GM12878 (cell line): ENCODE measurements at regions not wholly inside any gene's neighbourhood (a gene's known extent, or its start where the extent isn't known, plus 50 kb on each side); places are given as distances from the start of the nearest gene placed in this dataset.

Source experiments
- ATAC-seq: fragments of 200-7000 bp; cut with Tn5 transposase; 3 replicates; pipeline ENCODE4 v1.9.1; 2020; ENCODE audit warnings: mild to moderate bottlenecking, moderate library complexity
- BruUV-seq: library from RNA; stranded (reverse); fragments of 400-500 nt; replicated peaks from 2 replicates; lab custom pipeline; 2021; lab: Mats Ljungman, UMichigan
- CTCF ChIA-PET: fragments of 300-600 bp; sonication (Branson Sonifier 250); formaldehyde crosslinking; extraction: SDS; loops from one replicate; lab custom pipeline; 2021; ENCODE audit warnings: inconsistent platforms; lab: Yijun Ruan, JAX
- POLR2A ChIA-PET: fragments of 350-600 bp; formaldehyde crosslinking; extraction: SDS; loops from one replicate; lab custom pipeline; 2021; ENCODE audit warnings: inconsistent platforms; lab: Charles Lee
- RAD21 ChIA-PET: fragments of 300-600 bp; sonication (Branson Sonifier 250); formaldehyde crosslinking; loops from one replicate; lab custom pipeline; 2023; ENCODE audit warnings: antibody characterized with exemption; ENCODE audit not compliant: unreplicated experiment; lab: Charles Lee
- SMC1A ChIA-PET: fragments of 300-600 bp; sonication (Branson Sonifier 250); formaldehyde crosslinking; loops from one replicate; lab custom pipeline; 2023; ENCODE audit not compliant: unreplicated experiment, uncharacterized antibody; lab: Charles Lee
- DNase-seq: peaks from one replicate; pipeline ENCODE4 v3.0.0-alpha.2; 2011; ENCODE audit warnings: low read depth, low spot score
- FAIRE-seq: peaks from 3 replicates; lab custom pipeline; 2011; peaks lifted over from hg19 to GRCh38; lab: Jason Lieb, UNC
- H2AFZ ChIP-seq: 2 replicates; pipeline ENCODE4 v1.6.0; 2011; ENCODE audit warnings: low read depth, low read length, control low read depth; ENCODE audit not compliant: control insufficient read depth
- H3K27ac ChIP-seq: 2 replicates; pipeline ENCODE4 v1.5.1; 2011; ENCODE audit warnings: control low read depth; ENCODE audit not compliant: control insufficient read depth, insufficient read depth
- H3K27me3 ChIP-seq, 2 experiments: replicated peaks in 1 of 2; 2 replicates each; pipeline versions ENCODE4 v1.6.0 to v1.6.1; 2011; ENCODE audit warnings: low read length in 1 of 2; ENCODE audit not compliant: control insufficient read depth in 2 of 2, insufficient read depth in 2 of 2
- H3K36me3 ChIP-seq, 2 experiments: 2 replicates each; pipeline ENCODE4 v1.5.1; 2011; ENCODE audit warnings: low read length in 1 of 2; ENCODE audit not compliant: control insufficient read depth in 2 of 2, insufficient read depth in 2 of 2
- H3K4me1 ChIP-seq: 2 replicates; pipeline ENCODE4 v1.6.1; 2011; ENCODE audit warnings: mild to moderate bottlenecking, low read length, moderate library complexity, mixed read lengths; ENCODE audit not compliant: control insufficient read depth, insufficient read depth
- H3K4me2 ChIP-seq: 2 replicates; pipeline ENCODE4 v1.6.0; 2011; ENCODE audit warnings: control low read depth; ENCODE audit not compliant: control insufficient read depth, insufficient read depth
- H3K4me3 ChIP-seq: fragments of 200-600 bp; sonication (generic); 2 replicates; pipeline ENCODE4 v1.5.1; 2016
- H3K79me2 ChIP-seq: 2 replicates; pipeline ENCODE4 v1.6.0; 2011; ENCODE audit warnings: low read length; ENCODE audit not compliant: control insufficient read depth, insufficient read depth
- H3K9ac ChIP-seq: 2 replicates; pipeline ENCODE4 v1.8.0; 2011; ENCODE audit warnings: low read length, control low read depth, mixed read lengths; ENCODE audit not compliant: control insufficient read depth, insufficient read depth
- H3K9me3 ChIP-seq: replicated peaks from 3 replicates; pipeline ENCODE4 v1.5.1; 2011; ENCODE audit warnings: mild to moderate bottlenecking, low read length; ENCODE audit not compliant: control insufficient read depth, insufficient read depth
- H4K20me1 ChIP-seq: 2 replicates; pipeline ENCODE4 v1.6.0; 2011; ENCODE audit not compliant: control insufficient read depth, insufficient read depth
- CEBPB ChIP-seq, 2 experiments: fragments of 150-350 bp in 1 of 2; IDR thresholded peaks; 2 replicates each; pipeline ENCODE4 v1.6.1; 2012 to 2014; ENCODE audit warnings: low read depth in 2 of 2, low read length in 2 of 2, borderline replicate concordance in 1 of 2, inconsistent platforms in 1 of 2
- CUX1 ChIP-seq: IDR thresholded peaks from 2 replicates; pipeline ENCODE4 v1.6.1; 2012; ENCODE audit warnings: improper control_type of control experiment, low read depth, low read length; ENCODE audit not compliant: insufficient replicate concordance
- MTA2 ChIP-seq: fragments of 450-650 bp; IDR thresholded peaks from 2 replicates; pipeline ENCODE4 v1.6.1; 2016; ENCODE audit warnings: low read depth, mild to moderate bottlenecking, moderate library complexity
- MXI1 ChIP-seq: fragments of 150-350 bp; IDR thresholded peaks from 2 replicates; pipeline ENCODE4 v1.6.1; 2011; ENCODE audit warnings: low read depth, mild to moderate bottlenecking, inconsistent platforms, low read length, improper control_type of control experiment
- ZBTB40 ChIP-seq: fragments of 450-650 bp; IDR thresholded peaks from 2 replicates; pipeline ENCODE4 v1.6.1; 2016; ENCODE audit warnings: mild to moderate bottlenecking, moderate library complexity, borderline replicate concordance
- WGBS: methylation state at CpG from one replicate; pipeline ENCODE4 v1.1.6; 2016; ENCODE audit warnings: low lambda C conversion rate; ENCODE audit not compliant: insufficient replicate concordance, insufficient coverage; ENCODE audit errors: missing lambda C conversion rate; 5-methylcytosine and 5-hydroxymethylcytosine counted together
- in situ Hi-C: fragments of 300-500 bp; cut with MboI; formaldehyde crosslinking; loops from 9 replicates; pipeline ENCODE4 v1.14.3; 2018; ENCODE audit warnings: mixed read lengths
- intact Hi-C: fragments of 100-400 bp; cut with micrococcal nuclease; formaldehyde crosslinking; loops from one replicate; pipeline ENCODE4 v1.14.2; 2022; ENCODE audit not compliant: unreplicated experiment

GRCh38 chr7:34385384-34385783, 272.6 kb upstream of the NPSR1 start (continued):
- TF ChIP-seq CUX1: no peak
- TF ChIP-seq, all 136 proteins: peak for 0

- H4K20me1 ChIP-seq: no peaks in the 10 kb centered on the region
- in situ Hi-C loops: no loop called here
- H3K36me3 ChIP-seq: no peaks in the 10 kb centered on the region
- no peaks in the 10 kb centered on the region for H3K9me3 ChIP-seq
- ChIA-PET CTCF (no interaction called here), SMC1A (no interaction called here), POLR2A (no interaction called here), RAD21 (no interaction called here)
- H3K4me2 ChIP-seq: no peak overlapping the region
- H3K79me2 ChIP-seq: no peaks in the 10 kb centered on the region
- intact Hi-C loops: no loop called here
- ATAC-seq: peak; percentile 68
- FAIRE-seq: no peak
- no peak overlapping the region for H2AFZ ChIP-seq
- no peak overlapping the region for H3K9ac ChIP-seq
- no peaks in the 10 kb centered on the region for H3K27me3 ChIP-seq
- H3K27ac ChIP-seq: no peak overlapping the region
- BruUV-seq: no TSS peak
- TF ChIP-seq MTA2: 0 out of 2 replicates have a peak, but pooled peaks have one; percentile 15
- TF ChIP-seq ZBTB40: peak; percentile 63
- no peak for TF ChIP-seq CEBPB (IDR thresholded peaks at IDR 0.05; ENCODE audit: borderline replicate concordance in 1 of 2, low read depth in 2 of 2, low read length in 2 of 2)
- TF ChIP-seq MXI1: no peak
- H3K4me3 ChIP-seq: no peak overlapping the region
- 31% methylated on average over 7 of the region's 7 CpGs for WGBS
- no peaks in the 10 kb centered on the region for H3K4me1 ChIP-seq
- no peak for DNase-seq
Observed at GRCh38 chr7:34389332-34390078, 268.5 kb upstream of the NPSR1 start.
